AG09309 (cell line): ENCODE measurements at regions not wholly inside any gene's neighbourhood (a gene's known extent, or its start where the extent isn't known, plus 50 kb on each side); places are given as distances from the start of the nearest gene placed in this dataset.
"Not testable (repeated sequence)": the region's sequence is repeated elsewhere in the genome, so short reads cannot be mapped to it uniquely, and the experiment has no call there.

Experiments used
- DNase-seq: peaks from one replicate; pipeline ENCODE4 v3.0.0-alpha.2; 2010; ENCODE audit warnings: low read depth
- H3K4me3 ChIP-seq: 2 replicates; pipeline ENCODE4 v1.5.1; 2011; ENCODE audit warnings: mild to moderate bottlenecking, low read depth, low read length, moderate library complexity; ENCODE audit not compliant: control insufficient read depth
- TF ChIP-seq, protein P1 (sequence below): IDR thresholded peaks from 2 replicates; pipeline ENCODE4 v1.5.1; 2011; ENCODE audit warnings: mild to moderate bottlenecking, low read depth, low read length, inconsistent platforms; ENCODE audit not compliant: insufficient read depth, control insufficient read depth; ENCODE audit errors: missing control alignments

DNA sequence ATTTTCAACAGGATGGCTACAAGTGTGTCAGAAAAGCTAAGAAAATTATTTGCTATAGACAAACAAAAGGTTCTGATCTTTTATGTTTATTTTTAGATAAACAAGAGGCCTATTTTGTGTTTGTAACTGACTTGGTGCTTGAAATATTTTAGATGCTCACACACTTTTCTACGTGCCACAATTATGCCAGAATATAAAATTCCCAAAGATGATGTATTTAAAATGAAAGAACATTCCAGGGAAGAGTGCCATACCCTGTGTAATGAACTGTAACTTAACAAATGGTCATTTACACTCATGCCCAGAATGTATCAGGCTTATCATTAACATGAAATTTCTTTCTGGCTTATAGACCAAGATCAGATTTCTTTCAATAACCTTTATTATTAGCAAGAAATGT is 144.9 kb upstream of the MTPN start:
- no peak for DNase-seq
- H3K4me3 ChIP-seq = no peak overlapping the region
- TF ChIP-seq, protein P1, sequence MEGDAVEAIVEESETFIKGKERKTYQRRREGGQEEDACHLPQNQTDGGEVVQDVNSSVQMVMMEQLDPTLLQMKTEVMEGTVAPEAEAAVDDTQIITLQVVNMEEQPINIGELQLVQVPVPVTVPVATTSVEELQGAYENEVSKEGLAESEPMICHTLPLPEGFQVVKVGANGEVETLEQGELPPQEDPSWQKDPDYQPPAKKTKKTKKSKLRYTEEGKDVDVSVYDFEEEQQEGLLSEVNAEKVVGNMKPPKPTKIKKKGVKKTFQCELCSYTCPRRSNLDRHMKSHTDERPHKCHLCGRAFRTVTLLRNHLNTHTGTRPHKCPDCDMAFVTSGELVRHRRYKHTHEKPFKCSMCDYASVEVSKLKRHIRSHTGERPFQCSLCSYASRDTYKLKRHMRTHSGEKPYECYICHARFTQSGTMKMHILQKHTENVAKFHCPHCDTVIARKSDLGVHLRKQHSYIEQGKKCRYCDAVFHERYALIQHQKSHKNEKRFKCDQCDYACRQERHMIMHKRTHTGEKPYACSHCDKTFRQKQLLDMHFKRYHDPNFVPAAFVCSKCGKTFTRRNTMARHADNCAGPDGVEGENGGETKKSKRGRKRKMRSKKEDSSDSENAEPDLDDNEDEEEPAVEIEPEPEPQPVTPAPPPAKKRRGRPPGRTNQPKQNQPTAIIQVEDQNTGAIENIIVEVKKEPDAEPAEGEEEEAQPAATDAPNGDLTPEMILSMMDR = no peak

DNA sequence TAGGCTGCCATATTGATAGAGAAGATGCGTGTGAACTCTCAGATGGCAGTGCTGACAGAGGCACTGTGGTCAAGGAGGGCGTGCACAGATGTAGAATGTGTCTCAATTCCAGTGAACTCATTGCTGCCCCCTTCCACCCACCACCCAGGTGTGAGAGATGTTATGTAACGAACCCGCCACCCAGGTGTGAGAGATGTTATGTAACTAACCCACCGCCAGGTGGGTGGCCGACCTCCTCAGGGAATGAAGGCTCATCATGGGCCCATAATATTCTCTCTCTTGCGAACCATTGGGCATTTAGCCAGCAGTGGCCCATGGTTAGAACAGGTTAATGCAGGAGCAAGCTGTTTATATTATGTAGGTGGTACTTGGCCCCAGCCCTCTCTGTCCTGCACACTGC is 140.4 kb upstream of the MTPN start:
- no peak overlapping the region for H3K4me3 ChIP-seq
- DNase-seq = no peak
- TF ChIP-seq, protein P1 = no peak

DNA sequence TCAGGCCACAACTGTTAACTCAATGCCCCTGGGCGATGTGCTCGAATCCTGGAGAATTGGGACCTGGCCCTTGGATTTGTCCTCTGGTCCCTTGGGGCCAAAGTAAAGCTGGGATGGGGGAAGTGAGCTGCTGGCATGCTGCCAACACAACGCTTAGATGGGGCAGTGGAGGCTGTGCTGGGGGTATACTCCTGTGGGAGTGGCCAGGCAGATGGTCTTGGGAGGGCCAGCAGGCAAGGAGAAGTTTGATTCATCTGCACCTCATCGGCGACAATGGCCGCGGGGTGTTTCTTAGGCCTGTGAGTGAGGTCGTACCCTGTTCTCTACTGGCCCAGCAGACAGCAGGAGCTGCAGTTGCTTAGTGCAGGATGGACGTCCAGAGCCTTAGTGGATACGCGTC is 139.0 kb upstream of the MTPN start:
- no peak overlapping the region for H3K4me3 ChIP-seq
- DNase-seq = no peak
- TF ChIP-seq, protein P1 = no peak

DNA sequence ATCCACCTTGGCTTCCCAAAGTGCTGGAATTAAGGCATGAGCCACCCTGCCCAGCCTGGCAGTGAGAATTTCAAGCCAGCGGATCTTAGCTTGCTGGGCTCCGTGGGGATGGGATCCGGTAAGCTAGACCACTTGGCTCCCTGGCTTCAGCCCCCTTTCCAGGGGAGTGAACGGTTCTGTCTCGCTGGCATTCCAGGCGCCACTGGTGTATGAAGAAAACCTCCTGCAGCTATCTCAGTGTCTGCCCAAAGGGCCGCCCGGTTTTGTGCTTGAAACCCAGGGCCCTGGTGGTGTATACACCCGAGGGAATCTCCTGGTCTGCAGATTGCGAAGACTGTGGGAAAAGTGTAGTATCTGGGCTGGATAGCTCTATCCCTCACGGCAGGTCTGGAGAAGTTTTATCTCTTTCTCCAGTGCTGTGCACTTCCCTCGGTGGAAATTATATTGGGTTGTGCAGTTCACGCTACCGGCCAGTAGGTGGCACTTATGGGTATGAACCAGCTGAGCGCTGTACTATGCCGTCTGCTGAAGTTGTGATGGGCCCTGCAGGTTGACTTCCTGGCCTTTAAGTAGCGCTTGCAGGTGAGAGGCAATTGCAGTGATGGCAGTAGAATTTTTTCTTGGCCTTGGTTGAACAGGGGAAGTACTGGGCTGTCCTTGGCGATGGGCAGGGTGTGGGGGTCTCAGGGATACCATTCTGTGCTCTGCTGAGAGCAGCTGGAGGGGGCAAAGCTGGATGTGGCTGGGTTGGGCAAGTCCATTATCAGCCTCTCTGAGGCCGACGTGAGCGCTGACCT is 138.0 kb upstream of the MTPN start:
- DNase-seq = peak; percentile 11
- TF ChIP-seq, protein P1 = peak; percentile 79
- H3K4me3 ChIP-seq = no peak overlapping the region

DNA sequence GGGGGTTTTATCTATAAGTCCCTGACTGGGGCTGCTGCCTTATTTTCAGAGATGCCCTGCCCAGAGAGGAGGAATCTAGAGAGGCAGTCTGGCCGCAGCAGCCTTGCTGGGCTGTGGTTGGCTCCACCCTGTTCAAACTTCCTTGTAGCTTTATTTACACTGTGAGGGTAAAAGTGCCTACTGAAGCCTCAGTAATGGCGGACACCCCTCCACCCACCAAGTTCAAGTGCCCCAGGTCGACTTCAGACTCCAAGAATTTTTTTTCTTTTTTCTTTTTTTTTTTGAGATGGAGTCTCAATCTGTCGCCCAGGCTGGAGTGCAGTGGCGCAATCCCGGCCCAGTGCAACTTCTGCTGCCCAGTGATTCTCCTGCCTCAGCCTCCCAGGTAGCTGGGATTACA is 137.3 kb upstream of the MTPN start:
- not testable (repeated sequence) for DNase-seq, H3K4me3 ChIP-seq

DNA sequence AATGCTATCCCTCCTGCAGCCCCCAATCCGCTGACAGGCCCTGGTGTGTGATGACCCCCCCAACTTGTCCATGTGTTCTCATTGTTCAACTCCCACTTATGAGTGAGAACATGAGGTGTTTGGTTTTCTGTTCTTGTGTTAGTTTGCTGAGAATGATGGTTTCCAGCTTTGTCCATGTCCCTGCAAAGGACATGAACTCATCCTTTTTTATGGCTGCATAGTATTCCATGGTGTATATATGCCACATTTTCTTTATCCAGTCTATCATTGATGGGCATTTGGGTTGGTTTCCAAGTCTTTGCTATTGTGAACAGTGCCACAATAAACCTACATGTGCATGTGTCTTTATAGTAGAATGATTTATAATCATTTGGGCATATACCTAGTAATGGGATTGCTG is 131.9 kb upstream of the MTPN start:
- not testable (repeated sequence) for H3K4me3 ChIP-seq, DNase-seq

DNA sequence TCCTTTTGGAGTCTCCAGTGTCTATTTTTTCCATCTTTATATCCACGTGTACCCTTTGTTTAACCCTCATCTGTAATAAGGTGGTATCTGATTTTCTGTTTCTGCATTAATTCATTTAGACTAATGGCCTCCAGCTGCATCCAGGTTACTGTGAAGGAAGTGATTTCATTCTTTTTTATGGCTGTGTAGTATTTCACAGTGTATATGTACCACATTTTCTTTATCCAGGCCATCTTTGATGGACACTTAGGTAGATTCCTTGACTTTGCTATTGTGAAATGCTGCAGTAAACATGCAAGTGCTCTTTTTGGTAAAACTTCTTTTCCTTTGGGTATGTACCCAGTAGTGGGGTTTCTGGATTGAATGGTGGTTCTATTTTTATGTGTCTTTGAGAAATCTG is 128.0 kb upstream of the MTPN start:
- TF ChIP-seq, protein P1 = no peak
- DNase-seq = no peak
- no peak overlapping the region for H3K4me3 ChIP-seq

DNA sequence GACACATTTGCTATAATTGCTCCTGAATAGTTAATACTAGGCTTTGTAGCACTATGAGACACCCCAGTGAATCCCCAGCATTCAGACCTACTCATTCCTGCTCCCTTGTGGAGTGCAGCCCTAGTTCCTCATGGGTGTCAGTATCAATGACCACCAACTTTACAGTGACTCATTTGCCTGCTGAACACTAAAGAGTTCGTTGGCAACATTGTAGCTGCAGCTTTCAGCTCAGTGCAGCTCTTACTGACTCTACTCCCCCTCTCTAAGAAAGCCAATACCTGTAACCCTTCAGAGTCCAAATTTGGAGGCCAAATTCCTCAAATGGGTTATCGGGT is 127.1 kb upstream of the MTPN start:
- TF ChIP-seq, protein P1 = no peak
- DNase-seq = no peak
- no peak overlapping the region for H3K4me3 ChIP-seq
